NCI-H524 (cell line): ENCODE measurements at regions not wholly inside any gene's neighbourhood (a gene's known extent, or its start where the extent isn't known, plus 50 kb on each side); places are given as distances from the start of the nearest gene placed in this dataset.
"Not testable (repeated sequence)": the region's sequence is repeated elsewhere in the genome, so short reads cannot be mapped to it uniquely, and the experiment has no call there.

Source experiments
- DNase-seq, 2 experiments: peaks; one replicate each; lab custom pipeline; 2025; lab: John Stamatoyannopoulos, UW

DNA sequence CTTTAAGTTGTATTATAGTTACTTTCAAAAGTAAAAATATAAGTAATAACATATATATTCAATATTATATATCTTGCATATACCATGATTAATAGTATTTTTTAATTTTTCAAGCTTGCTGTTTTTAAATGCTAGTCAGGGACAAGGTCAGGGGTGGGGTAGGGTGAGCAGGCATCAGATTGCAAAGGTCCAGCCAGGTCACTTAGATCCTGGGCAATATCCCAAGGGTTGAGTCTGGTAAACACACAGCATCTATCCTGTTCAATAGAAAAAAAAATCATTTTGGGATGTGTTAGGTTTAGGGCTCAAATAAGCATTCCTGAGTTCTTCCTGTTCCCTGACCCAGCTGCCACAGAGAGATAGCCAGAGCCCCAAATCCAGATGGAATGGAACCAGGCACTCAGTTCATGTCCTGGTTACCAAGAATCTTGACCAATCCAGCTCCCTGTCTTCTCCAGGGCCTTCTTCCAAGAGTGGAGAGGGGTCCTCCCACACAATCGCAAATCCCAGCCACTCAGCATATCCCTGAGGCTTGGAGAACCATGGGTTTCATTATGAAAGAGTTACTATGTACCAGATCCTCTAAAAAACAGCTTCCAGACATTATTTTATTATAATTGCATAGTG, 134.9 kb upstream of the TOP1 start:
- DNase-seq = no peak

GRCh38 chr20:40894237-40894630, 134.4 kb upstream of the TOP1 start:
- no peak for DNase-seq

- DNase-seq = no peak
These were observed 133.4 kb upstream of the TOP1 start for GRCh38 chr20:40895182-40895581.

DNA sequence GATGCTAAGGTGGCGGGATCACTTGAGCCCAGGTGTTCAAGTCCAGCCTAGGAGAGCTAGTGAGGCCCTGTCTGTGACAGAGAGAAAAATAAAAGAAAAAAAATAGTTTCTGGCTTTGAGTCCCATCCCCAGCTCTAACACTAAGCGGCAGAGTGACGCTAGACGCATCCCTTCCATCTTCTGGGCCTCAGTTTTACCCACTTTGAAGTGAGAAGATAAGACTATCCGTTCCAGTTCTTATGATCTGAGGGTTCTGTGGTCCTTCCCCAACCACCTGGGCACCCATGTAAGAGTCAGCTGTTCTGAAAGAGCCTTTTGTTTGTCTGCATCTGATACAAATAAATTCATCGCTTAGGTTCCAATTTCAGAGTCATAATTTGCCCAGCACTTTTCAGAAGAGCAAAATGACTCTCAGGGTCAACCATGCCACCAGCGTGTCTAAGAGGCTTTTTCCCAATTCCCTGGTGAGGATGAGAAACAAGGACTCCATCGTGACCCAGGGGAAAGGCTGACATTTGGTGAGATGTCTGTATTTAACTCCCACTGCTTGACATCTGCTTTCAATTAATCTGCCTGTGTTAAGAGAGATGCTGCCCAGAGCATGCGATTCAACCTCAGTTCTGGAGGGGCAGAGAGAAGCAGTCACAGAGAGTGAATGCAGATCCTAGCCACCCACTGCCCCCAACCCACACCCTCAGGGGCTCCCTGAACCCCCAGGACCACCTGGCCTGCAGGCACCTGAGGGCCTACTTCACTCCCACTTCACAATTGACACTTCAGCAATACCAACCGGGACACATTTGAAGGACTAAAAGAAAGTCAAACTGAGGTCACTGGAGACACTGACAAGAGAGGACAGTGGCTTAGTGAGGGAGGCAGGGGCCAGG, 131.6 kb upstream of the TOP1 start:
- peak; percentile 77 to 81 for DNase-seq

DNA sequence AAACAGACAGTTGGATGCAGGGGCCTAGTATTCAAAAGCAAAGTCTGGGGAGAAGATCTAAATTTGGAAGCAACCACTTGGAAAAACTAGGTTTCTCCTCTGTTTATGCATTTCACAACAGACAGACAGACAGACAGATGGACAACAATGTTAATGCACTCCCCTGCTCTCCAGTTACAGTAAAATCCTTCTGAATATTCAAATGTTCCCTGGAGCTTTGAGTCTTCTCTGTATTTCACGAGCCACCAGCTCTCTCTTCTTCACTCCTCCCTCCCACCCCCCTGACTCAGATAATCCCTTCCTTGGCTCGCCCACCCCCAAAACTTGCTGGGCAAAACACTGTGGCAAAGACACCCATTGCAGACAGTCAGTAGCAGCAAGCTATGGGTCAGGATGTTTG, 129.3 kb upstream of the TOP1 start:
- no peak for DNase-seq

- no peak for DNase-seq
These were observed 127.9 kb upstream of the TOP1 start for GRCh38 chr20:40900666-40901215.

DNA sequence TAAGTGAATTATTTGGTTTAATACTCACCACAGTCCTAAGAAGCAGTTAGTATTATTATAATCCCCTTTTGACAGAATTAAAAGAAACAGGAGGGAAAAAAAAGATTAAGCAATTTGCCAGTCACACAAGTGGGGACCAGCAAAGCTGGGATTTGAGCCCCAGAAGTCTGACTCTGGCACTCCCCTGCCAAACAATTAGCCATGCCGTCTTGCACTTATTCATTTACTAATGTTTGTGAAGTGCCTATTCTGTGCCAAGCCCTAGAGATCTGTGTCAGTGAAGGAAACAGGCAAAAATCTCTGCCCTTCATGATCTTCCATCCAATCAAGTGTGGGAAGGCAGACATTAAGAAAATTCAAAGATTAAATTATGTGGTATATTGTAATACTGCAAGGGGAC, 126.0 kb upstream of the TOP1 start:
- peak in 1 of 2 experiments; percentile 29 for DNase-seq

GRCh38 chr20:40908309-40908708, 120.3 kb upstream of the TOP1 start:
- peak in 1 of 2 experiments; percentile 19 for DNase-seq

DNA sequence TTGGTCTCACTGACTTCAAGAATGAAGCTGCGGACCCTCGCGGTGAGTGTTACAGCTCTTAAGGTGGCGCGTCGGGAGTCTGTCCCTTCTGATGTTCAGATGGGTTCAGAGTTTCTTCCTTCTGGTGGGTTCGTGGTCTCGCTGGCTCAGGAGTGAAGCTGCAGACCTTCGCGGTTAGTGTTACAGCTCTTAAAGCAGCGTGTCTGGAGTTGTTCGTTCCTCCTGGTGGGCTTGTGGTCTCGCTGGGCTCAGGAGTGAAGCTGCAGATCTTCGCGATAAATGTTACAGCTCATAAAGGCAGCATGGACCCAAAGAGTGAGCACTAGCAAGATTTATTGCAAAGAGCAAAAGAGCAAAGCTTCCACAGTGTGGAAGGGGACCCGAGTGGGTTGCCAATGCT, 119.1 kb upstream of the TOP1 start:
- not testable (repeated sequence) for DNase-seq

DNA sequence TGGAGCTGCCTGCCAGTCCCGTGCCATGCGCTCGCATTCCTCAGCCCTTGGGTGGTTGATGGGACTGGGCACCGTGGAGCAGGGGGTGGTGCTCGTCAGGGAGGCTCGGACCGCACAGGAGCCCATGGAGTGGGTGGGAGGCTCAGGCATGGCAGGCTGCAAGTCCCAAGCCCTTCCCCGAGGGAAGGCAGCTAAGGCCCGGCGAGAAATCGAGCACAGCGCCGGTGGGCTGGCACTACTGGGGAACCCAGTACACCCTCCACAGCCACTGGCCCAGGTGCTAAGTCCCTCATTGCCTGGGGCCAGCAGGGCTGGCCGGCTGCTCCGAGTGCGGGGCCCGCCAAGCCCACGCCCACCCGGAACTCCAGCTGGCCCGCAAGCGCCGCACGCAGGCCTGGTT, 118.2 kb upstream of the TOP1 start:
- DNase-seq = not testable (repeated sequence)

DNA sequence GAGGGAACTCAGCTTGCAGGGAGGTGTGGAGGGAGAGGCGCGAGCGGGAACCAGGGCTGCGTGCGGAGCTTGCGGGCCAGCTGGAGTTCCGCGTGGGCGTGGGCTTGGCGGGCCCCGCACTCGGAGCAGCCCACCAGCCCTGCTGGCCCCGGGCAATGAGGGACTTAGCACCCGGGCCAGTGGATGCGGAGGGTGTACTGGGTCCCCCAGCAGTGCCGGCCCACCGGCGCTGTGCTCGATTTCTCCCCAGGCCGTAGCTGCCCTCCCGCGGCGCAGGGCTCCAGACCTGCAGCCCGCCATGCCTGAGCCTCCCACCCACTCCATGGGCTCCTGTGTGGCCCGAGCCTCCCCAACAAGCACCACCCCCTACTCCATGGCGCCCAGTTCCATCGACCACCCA, 117.5 kb upstream of the TOP1 start:
- not testable (repeated sequence) for DNase-seq

DNA sequence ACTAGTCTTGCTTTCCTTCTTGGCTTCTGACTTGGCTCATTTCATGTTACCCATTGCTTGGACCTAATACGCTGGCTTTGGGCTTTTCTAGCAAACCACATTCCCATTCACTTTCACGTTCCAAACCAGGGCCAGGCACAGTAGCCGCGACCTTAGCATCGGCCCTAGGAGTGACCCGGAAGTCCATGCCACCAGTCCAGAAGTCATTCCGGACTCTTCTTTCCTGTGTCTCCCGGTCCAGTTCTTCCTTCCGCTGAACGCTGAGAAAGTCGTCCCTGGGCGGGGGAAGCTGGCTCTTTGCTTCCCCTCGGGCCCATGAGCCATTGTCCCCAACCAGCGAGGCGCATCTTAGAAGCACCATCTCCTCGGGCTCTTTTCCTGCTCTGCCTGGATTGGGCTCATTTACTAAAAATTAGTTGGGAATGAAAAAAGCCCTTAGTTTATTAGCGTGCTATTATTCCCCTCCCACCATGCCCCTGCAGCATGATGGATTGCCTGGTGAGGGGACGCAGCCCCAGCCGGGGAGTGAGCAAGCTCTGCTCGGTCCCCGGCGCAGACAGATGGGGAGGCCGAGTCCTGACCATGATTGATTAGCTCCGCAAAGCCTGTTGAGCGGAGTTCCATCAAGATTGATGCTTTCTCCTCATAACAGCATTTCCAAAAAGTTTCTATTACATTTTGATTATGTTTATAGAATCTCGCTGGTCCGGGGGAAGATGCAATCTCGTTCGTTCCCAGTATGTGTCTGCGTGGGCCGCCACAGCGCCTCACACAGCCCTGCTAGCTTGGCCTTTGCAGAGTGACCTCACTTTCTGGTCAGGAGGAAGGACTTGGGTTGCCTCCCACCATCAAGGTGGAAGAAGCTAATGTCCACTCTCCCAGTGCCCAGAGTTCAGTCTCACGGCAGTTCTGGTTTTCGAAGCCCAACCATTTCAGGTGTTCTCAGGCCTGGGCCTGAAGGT, 115.1 kb upstream of the TOP1 start:
- DNase-seq = no peak

GRCh38 chr20:40915756-40916155, 112.9 kb upstream of the TOP1 start:
- DNase-seq = no peak

- DNase-seq = no peak
These were observed 112.3 kb upstream of the TOP1 start for GRCh38 chr20:40916276-40916675.

- no peak for DNase-seq
These were observed 108.3 kb upstream of the TOP1 start for GRCh38 chr20:40920291-40920690.

- DNase-seq = no peak
These were observed 105.8 kb upstream of the TOP1 start for GRCh38 chr20:40922865-40923264.

GRCh38 chr20:40925829-40926510, 102.7 kb upstream of the TOP1 start:
- DNase-seq = peak in 1 of 2 experiments; percentile 14

DNA sequence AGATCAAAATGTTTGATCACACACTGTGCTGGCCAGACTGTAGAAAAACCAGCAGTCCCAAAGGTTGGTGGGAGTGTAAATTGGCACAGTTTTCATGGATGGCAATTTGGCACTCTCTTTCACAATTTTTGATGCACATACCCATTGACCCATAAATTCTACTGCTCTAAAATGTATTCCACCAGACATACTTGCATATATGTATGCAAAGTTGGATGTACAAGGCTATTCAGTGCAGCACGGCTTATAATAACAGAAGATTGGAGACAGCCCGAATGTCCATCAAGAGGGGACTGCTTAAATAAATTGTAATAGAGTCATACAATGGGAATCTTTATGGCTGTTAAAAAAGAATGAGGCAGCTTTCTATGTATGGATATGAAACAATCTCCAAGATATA, 101.7 kb upstream of the TOP1 start:
- no peak for DNase-seq

DNA sequence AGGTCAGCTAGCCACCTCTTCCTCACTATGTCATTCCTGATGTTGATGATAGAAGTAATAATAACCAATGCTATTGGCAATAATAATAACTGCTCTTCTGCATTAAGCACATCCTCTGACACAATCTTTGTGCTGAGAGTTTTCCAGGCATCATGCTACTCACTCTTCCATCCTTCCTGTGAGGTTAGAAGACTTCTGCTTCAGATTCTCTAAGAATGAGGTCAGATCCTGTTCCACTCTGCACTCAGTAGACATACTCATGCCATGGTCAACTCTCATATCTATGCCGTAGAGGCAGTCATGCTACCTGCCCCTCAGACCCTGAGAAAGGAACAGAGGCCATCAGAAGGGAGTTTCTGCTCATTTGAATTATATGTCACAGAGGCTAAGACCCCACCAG, 98.1 kb upstream of the TOP1 start:
- DNase-seq = no peak

GRCh38 chr20:40931410-40932044, 97.1 kb upstream of the TOP1 start:
- DNase-seq = peak in 1 of 2 experiments; percentile 6

- no peak for DNase-seq
These were observed 96.2 kb upstream of the TOP1 start for GRCh38 chr20:40932436-40932835.
